HepG2 (cell line): ENCODE measurements at regions not wholly inside any gene's neighbourhood (a gene's known extent, or its start where the extent isn't known, plus 50 kb on each side); places are given as distances from the start of the nearest gene placed in this dataset.

ENCODE experiments used
- AHR ChIP-seq: IDR thresholded peaks from 2 replicates; pipeline ENCODE4 v1.6.1; 2018; ENCODE audit warnings: missing genetic modification reagents, missing compliant biosample characterization
- CCDC6 ChIP-seq: sonication (generic); formaldehyde crosslinking; IDR thresholded peaks from 2 replicates; pipeline ENCODE4 v1.8.1; 2022; ENCODE audit warnings: mild to moderate bottlenecking, missing genetic modification reagents, moderate library complexity
- CHD2 ChIP-seq: IDR thresholded peaks from 2 replicates; pipeline ENCODE4 v1.6.1; 2011; ENCODE audit warnings: low read depth, low read length, improper control_type of control experiment
- EZH2 ChIP-seq: conservative IDR thresholded peaks from 2 replicates; pipeline ENCODE4 v1.6.1; 2012; ENCODE audit warnings: mild to moderate bottlenecking, low read depth, low read length, moderate library complexity
- GATA4 ChIP-seq: sonication (generic); IDR thresholded peaks from 2 replicates; pipeline ENCODE4 v1.6.1; 2016; ENCODE audit warnings: antibody characterized with exemption, low read depth, borderline replicate concordance
- HMG20B ChIP-seq: conservative IDR thresholded peaks from 2 replicates; pipeline ENCODE4 v1.6.1; 2016; ENCODE audit warnings: missing genetic modification reagents, missing compliant biosample characterization
- MIER2 ChIP-seq: IDR thresholded peaks from 2 replicates; pipeline ENCODE4 v1.6.1; 2016; ENCODE audit warnings: missing biosample characterization, missing genetic modification reagents
- MIXL1 ChIP-seq: IDR thresholded peaks from 2 replicates; pipeline ENCODE4 v1.6.1; 2016
- NAIF1 ChIP-seq: sonication (generic); formaldehyde crosslinking; IDR thresholded peaks from 2 replicates; pipeline ENCODE4 v1.5.0; 2020; ENCODE audit warnings: mild to moderate bottlenecking, missing genetic modification reagents, borderline replicate concordance
- NCOA2 ChIP-seq: sonication (generic); formaldehyde crosslinking; IDR thresholded peaks from 2 replicates; pipeline ENCODE4 v1.8.0; 2022; ENCODE audit warnings: inconsistent platforms
- RBAK ChIP-seq: sonication (generic); formaldehyde crosslinking; IDR thresholded peaks from 2 replicates; pipeline ENCODE4 v1.5.1; 2020; ENCODE audit warnings: mild to moderate bottlenecking, missing genetic modification reagents
- SATB2 ChIP-seq: sonication (generic); formaldehyde crosslinking; IDR thresholded peaks from 2 replicates; pipeline ENCODE4 v1.5.0; 2020; ENCODE audit warnings: missing genetic modification reagents
- SUZ12 ChIP-seq: fragments of 150-350 bp; IDR thresholded peaks from 2 replicates; pipeline ENCODE4 v1.6.1; 2014; ENCODE audit warnings: low read depth, low read length
- YY1 ChIP-seq: IDR thresholded peaks from 2 replicates; pipeline ENCODE4 v1.6.1; 2011; ENCODE audit warnings: low read length, low read depth, moderate library complexity, mild to moderate bottlenecking; ENCODE audit not compliant: insufficient read depth, insufficient replicate concordance
- ZBTB14 ChIP-seq: sonication (generic); formaldehyde crosslinking; IDR thresholded peaks from 2 replicates; pipeline ENCODE4 v1.4.0; 2020; ENCODE audit warnings: missing genetic modification reagents
- ZBTB46 ChIP-seq: sonication (generic); formaldehyde crosslinking; IDR thresholded peaks from 2 replicates; pipeline ENCODE4 v1.4.0; 2020; ENCODE audit warnings: mild to moderate bottlenecking, missing genetic modification reagents, borderline replicate concordance
- ZNF264 ChIP-seq: sonication (generic); formaldehyde crosslinking; IDR thresholded peaks from 2 replicates; pipeline ENCODE4 v1.4.0; 2020; ENCODE audit warnings: missing genetic modification reagents
- ZNF503 ChIP-seq: sonication (generic); formaldehyde crosslinking; IDR thresholded peaks from 2 replicates; pipeline ENCODE4 v1.4.0; 2020; ENCODE audit warnings: missing genetic modification reagents
- ZNF616 ChIP-seq: sonication (generic); formaldehyde crosslinking; IDR thresholded peaks from 2 replicates; pipeline ENCODE4 v1.5.0; 2020; ENCODE audit warnings: low read depth, mild to moderate bottlenecking, missing genetic modification reagents
- ZNF710 ChIP-seq: sonication (generic); formaldehyde crosslinking; IDR thresholded peaks from 2 replicates; pipeline ENCODE4 v1.5.0; 2020; ENCODE audit warnings: mild to moderate bottlenecking, missing genetic modification reagents, borderline replicate concordance
- ZNF781 ChIP-seq: sonication (generic); formaldehyde crosslinking; IDR thresholded peaks from 2 replicates; pipeline ENCODE4 v1.5.1; 2020; ENCODE audit warnings: borderline replicate concordance, mild to moderate bottlenecking, missing genetic modification reagents; ENCODE audit errors: not compliant biosample characterization

- peak; percentile 84; the same call in 1 of the 2 replicates for TF ChIP-seq ZBTB46 (CRISPR knock-in tag)
- TF ChIP-seq CHD2, result no peak
- no peak for TF ChIP-seq ZNF616
- TF ChIP-seq CCDC6 (CRISPR knock-in tag), result peak; percentile 94; the same call in 1 of the 2 replicates
- no peak for TF ChIP-seq NAIF1 (CRISPR knock-in tag)
- no peak for TF ChIP-seq ZBTB14 (CRISPR knock-in tag)
- TF ChIP-seq GATA4, result peak; percentile 92
- 0 out of 2 replicates have a peak, but pooled peaks have one; percentile 35 for TF ChIP-seq SATB2 (CRISPR knock-in tag)
- peak; percentile 51; the same call in 1 of the 2 replicates for TF ChIP-seq MIER2
- peak; percentile 84; the same call in 1 of the 2 replicates for TF ChIP-seq ZNF710 (CRISPR knock-in tag)
- peak; percentile 100 for TF ChIP-seq NCOA2
- TF ChIP-seq YY1, result peak; percentile 74
- TF ChIP-seq EZH2, result no peak
- no peak for TF ChIP-seq ZNF264 (CRISPR knock-in tag)
- peak; percentile 90; the same call in 1 of the 2 replicates for TF ChIP-seq ZNF503
- no peak for TF ChIP-seq SUZ12
- no peak for TF ChIP-seq RBAK (CRISPR knock-in tag)
- TF ChIP-seq AHR (CRISPR knock-in tag), result no peak
- TF ChIP-seq ZNF781 (CRISPR knock-in tag), result peak; percentile 97
- peak; percentile 97 for TF ChIP-seq MIXL1 (CRISPR knock-in tag)
- TF ChIP-seq HMG20B (CRISPR knock-in tag), result peak; percentile 81; the same call in 1 of the 2 replicates
Measured at GRCh38 chr20:53763707-53764414, 170.2 kb upstream of the ZNF217 start (continued).
